H9 (cell line): ENCODE measurements at regions not wholly inside any gene's neighbourhood (a gene's known extent, or its start where the extent isn't known, plus 50 kb on each side); places are given as distances from the start of the nearest gene placed in this dataset.

Experiments used
- DNase-seq: peaks from one replicate; pipeline ENCODE4 v3.0.0-alpha.2; 2017
- H2AFZ ChIP-seq: one replicate; pipeline ENCODE4 v1.6.1; 2013; ENCODE audit warnings: mild to moderate bottlenecking, low read length, control low read depth, moderate library complexity
- H2AK5ac ChIP-seq: 2 replicates; pipeline ENCODE4 v1.6.1; 2013; ENCODE audit warnings: low read length, control low read depth, mixed read lengths; ENCODE audit not compliant: insufficient read length
- H2BK120ac ChIP-seq: one replicate; pipeline ENCODE4 v1.6.1; 2013; ENCODE audit warnings: low read depth, mild to moderate bottlenecking, low read length, control low read depth, inconsistent platforms; ENCODE audit not compliant: poor library complexity, severe bottlenecking
- H2BK12ac ChIP-seq: 2 replicates; pipeline ENCODE4 v1.6.1; 2013; ENCODE audit warnings: low read length, control low read depth, mixed read lengths, low read depth; ENCODE audit not compliant: insufficient read length
- H2BK15ac ChIP-seq: 2 replicates; pipeline ENCODE4 v1.6.1; 2013; ENCODE audit warnings: low read depth, low read length, control low read depth
- H2BK20ac ChIP-seq: one replicate; pipeline ENCODE4 v1.6.1; 2013; ENCODE audit warnings: low read depth, mild to moderate bottlenecking, low read length, control low read depth, inconsistent platforms; ENCODE audit not compliant: poor library complexity, severe bottlenecking
- H2BK5ac ChIP-seq: 2 replicates; pipeline ENCODE4 v1.6.1; 2013; ENCODE audit warnings: low read length, control low read depth, mixed read lengths; ENCODE audit not compliant: insufficient read length
- H3K14ac ChIP-seq: 2 replicates; pipeline ENCODE4 v1.6.1; 2013; ENCODE audit warnings: low read length, control low read depth; ENCODE audit not compliant: insufficient read depth
- H3K18ac ChIP-seq: 2 replicates; pipeline ENCODE4 v1.6.1; 2013; ENCODE audit warnings: low read depth, mild to moderate bottlenecking, mixed read lengths, low read length, control low read depth; ENCODE audit not compliant: insufficient read length
- H3K23ac ChIP-seq: 2 replicates; pipeline ENCODE4 v1.6.1; 2013; ENCODE audit warnings: low read length, control low read depth, mixed read lengths, low read depth; ENCODE audit not compliant: insufficient read length
- H3K23me2 ChIP-seq: 2 replicates; pipeline ENCODE4 v1.6.1; 2013; ENCODE audit warnings: low read depth, mild to moderate bottlenecking, mixed read lengths, low read length, control low read depth; ENCODE audit not compliant: insufficient read length, poor library complexity, severe bottlenecking
- H3K27ac ChIP-seq: 2 replicates; pipeline ENCODE4 v1.5.1; 2013; ENCODE audit warnings: low read length, control low read depth, mixed read lengths, low read depth; ENCODE audit not compliant: insufficient read length
- H3K27me3 ChIP-seq: 2 replicates; pipeline ENCODE4 v1.6.1; 2013; ENCODE audit warnings: low read length, control low read depth, inconsistent platforms; ENCODE audit not compliant: insufficient read depth
- H3K4ac ChIP-seq: 2 replicates; pipeline ENCODE4 v1.6.1; 2013; ENCODE audit warnings: low read depth, mild to moderate bottlenecking, control low read depth, inconsistent platforms, low read length, moderate library complexity
- H3K4me1 ChIP-seq: 2 replicates; pipeline ENCODE4 v1.6.1; 2013; ENCODE audit warnings: low read length, control low read depth, inconsistent platforms; ENCODE audit not compliant: insufficient read depth
- H3K4me2 ChIP-seq: 2 replicates; pipeline ENCODE4 v1.6.1; 2013; ENCODE audit warnings: low read length, control low read depth, mixed read lengths; ENCODE audit not compliant: insufficient read length, insufficient read depth
- H3K56ac ChIP-seq: 2 replicates; pipeline ENCODE4 v1.6.1; 2013; ENCODE audit warnings: low read depth, mild to moderate bottlenecking, mixed read lengths, low read length, control low read depth; ENCODE audit not compliant: insufficient read length
- H3K79me1 ChIP-seq: 2 replicates; pipeline ENCODE4 v1.6.1; 2013; ENCODE audit warnings: low read depth, mild to moderate bottlenecking, moderate library complexity, low read length, control low read depth, inconsistent platforms; ENCODE audit not compliant: insufficient read depth, poor library complexity, severe bottlenecking
- H3K79me2 ChIP-seq: 2 replicates; pipeline ENCODE4 v1.6.1; 2013; ENCODE audit warnings: low read length, control low read depth, inconsistent platforms; ENCODE audit not compliant: insufficient read depth
- H3K9ac ChIP-seq: 2 replicates; pipeline ENCODE4 v1.6.1; 2013; ENCODE audit warnings: low read length, control low read depth, mixed read lengths; ENCODE audit not compliant: insufficient read length; ENCODE audit errors: extremely low read depth
- H3K9me3 ChIP-seq: one replicate; pipeline ENCODE4 v1.6.1; 2013; ENCODE audit warnings: low read depth, low read length, inconsistent platforms; ENCODE audit not compliant: control insufficient read depth
- H3T11ph ChIP-seq: one replicate; pipeline ENCODE4 v1.6.1; 2013; ENCODE audit warnings: mild to moderate bottlenecking, low read length, control low read depth, inconsistent platforms
- H4K20me1 ChIP-seq: one replicate; pipeline ENCODE4 v1.6.1; 2013; ENCODE audit not compliant: control insufficient read depth, insufficient read length, insufficient read depth
- H4K5ac ChIP-seq: 2 replicates; pipeline ENCODE4 v1.6.1; 2013; ENCODE audit warnings: low read depth, mild to moderate bottlenecking, mixed read lengths, low read length, control low read depth; ENCODE audit not compliant: insufficient read length
- H4K8ac ChIP-seq: replicated peaks from 2 replicates; pipeline ENCODE4 v1.6.1; 2013; ENCODE audit warnings: low read length, control low read depth, mixed read lengths, low read depth; ENCODE audit not compliant: insufficient read length
- H4K91ac ChIP-seq: 2 replicates; pipeline ENCODE4 v1.6.1; 2013; ENCODE audit warnings: low read depth, mild to moderate bottlenecking, moderate library complexity, mixed read lengths, low read length, control low read depth; ENCODE audit not compliant: insufficient read length
- H3K27ac Mint-ChIP-seq, 3 experiments: 2 replicates in 2 of 3; 3 replicates in 1 of 3; pipeline ENCODE4 v1.8.0; 2020 to 2021; ENCODE audit warnings: mixed read lengths in 3 of 3, mild to moderate bottlenecking in 1 of 3, moderate library complexity in 1 of 3
- H3K27me3 Mint-ChIP-seq: 2 replicates; pipeline ENCODE4 v1.8.0; 2021; ENCODE audit warnings: low read depth, mild to moderate bottlenecking, moderate library complexity, mixed read lengths
- H3K36me3 Mint-ChIP-seq, 3 experiments: 2 replicates in 2 of 3; 3 replicates in 1 of 3; pipeline ENCODE4 v1.8.0; 2020 to 2021; ENCODE audit warnings: low read depth in 3 of 3, mixed read lengths in 3 of 3; ENCODE audit not compliant: insufficient read depth in 1 of 3
- H3K4me1 Mint-ChIP-seq, 2 experiments: 2 replicates each; pipeline ENCODE4 v1.8.0; 2020; ENCODE audit warnings: mixed read lengths in 2 of 2
- H3K4me3 Mint-ChIP-seq, 2 experiments: 2 replicates in 1 of 2; 3 replicates in 1 of 2; pipeline ENCODE4 v1.8.0; 2020 to 2021; ENCODE audit warnings: mild to moderate bottlenecking in 2 of 2, mixed read lengths in 2 of 2, moderate library complexity in 1 of 2
- H3K9me3 Mint-ChIP-seq, 2 experiments: 2 replicates in 1 of 2; 3 replicates in 1 of 2; pipeline ENCODE4 v1.8.0; 2020; ENCODE audit warnings: mild to moderate bottlenecking in 2 of 2, mixed read lengths in 2 of 2, moderate library complexity in 1 of 2
- CTCF ChIP-seq: fragments of 200-600 bp; sonication (generic); conservative IDR thresholded peaks from 3 replicates; pipeline ENCODE4 v1.8.0; 2021; ENCODE audit warnings: antibody characterized with exemption, mild to moderate bottlenecking

DNA sequence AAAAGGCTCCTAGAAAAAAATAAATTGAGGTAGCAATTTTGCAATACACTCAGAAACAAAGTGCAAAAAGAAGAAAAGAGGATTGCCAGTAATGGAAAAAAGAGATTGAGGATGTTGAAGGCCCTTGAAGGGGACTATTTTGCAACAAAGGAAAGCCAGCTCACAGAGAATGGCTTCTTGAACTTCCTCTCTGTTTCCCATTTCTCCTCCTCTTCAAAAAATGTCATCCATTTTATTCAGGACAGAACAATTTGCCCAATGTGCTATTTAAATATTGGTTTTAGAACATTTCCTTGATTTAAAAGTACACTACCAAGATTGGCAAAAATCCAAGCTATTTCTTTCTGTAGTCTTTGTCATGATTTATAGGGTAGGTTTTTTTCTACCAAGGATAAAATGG is 60.2 kb downstream of the GASK1B start:
- Histone ChIP-seq H4K91ac (no peak overlapping the region), H3K4ac (no peak overlapping the region), H3K18ac (no peak overlapping the region), H3K79me2 (no peaks in the 10 kb centered on the region), H3K4me2 (no peak overlapping the region), H4K20me1 (no peaks in the 10 kb centered on the region), H3K56ac (no peak overlapping the region), H2AK5ac (no peak overlapping the region), H3T11ph (no peak overlapping the region), H3K23ac (no peak overlapping the region), H3K4me1 (no peaks in the 10 kb centered on the region), H3K79me1 (no peaks in the 10 kb centered on the region), H2BK120ac (no peak overlapping the region), H2BK15ac (no peak overlapping the region), H3K27ac (no peak overlapping the region), H2AFZ (no peak overlapping the region), H2BK12ac (no peak overlapping the region), H3K9ac (no peak overlapping the region), H3K9me3 (no peaks in the 10 kb centered on the region), H3K14ac (no peak overlapping the region), H4K5ac (no peak overlapping the region), H2BK5ac (no peak overlapping the region), H3K23me2 (no peaks in the 10 kb centered on the region), H4K8ac (no peak overlapping the region), H3K27me3 (no peaks in the 10 kb centered on the region), H2BK20ac (no peak overlapping the region)
- Mint-ChIP-seq H3K27ac (no peak overlapping the region), H3K36me3 (peaks cover 0 to 5% (median 0%) of the 10 kb centered on the region in 3 experiments; a peak in 3 of 7 replicates), H3K4me1 (peaks cover 21 to 28% of the 10 kb centered on the region in 2 experiments), H3K4me3 (no peak overlapping the region), H3K9me3 (peaks cover 0 to 4% of the 10 kb centered on the region in 2 experiments; a peak in 1 of 5 replicates), H3K27me3 (no peaks in the 10 kb centered on the region)
- TF ChIP-seq CTCF, result no peak
- no peak for DNase-seq
